GM19467 (cell line): ENCODE measurements at regions not wholly inside any gene's neighbourhood (a gene's known extent, or its start where the extent isn't known, plus 50 kb on each side); places are given as distances from the start of the nearest gene placed in this dataset.

ENCODE experiments used
- ATAC-seq: cut with Tn5 transposase; IDR thresholded peaks from one replicate; pipeline ENCODE4 v1.9.1; 2021; ENCODE audit warnings: mild to moderate bottlenecking, moderate library complexity; ENCODE audit not compliant: unreplicated experiment

- no peak for ATAC-seq
These were observed 214.6 kb downstream of the PRL start for GRCh38 chr6:22082218-22082617.

- ATAC-seq: no peak
These were observed 213.7 kb downstream of the PRL start for GRCh38 chr6:22083119-22083518.

GRCh38 chr6:22087960-22088706 lies 208.7 kb downstream of the PRL start:
- ATAC-seq: no peak

- no peak for ATAC-seq
These were observed 205.3 kb downstream of the PRL start for GRCh38 chr6:22091424-22091948.

- no peak for ATAC-seq
These were observed 201.0 kb downstream of the PRL start for GRCh38 chr6:22095836-22096235.

- no peak for ATAC-seq
These were observed 198.2 kb downstream of the PRL start for GRCh38 chr6:22098601-22099031.

- ATAC-seq: no peak
These were observed 197.6 kb downstream of the PRL start for GRCh38 chr6:22099231-22099630.

GRCh38 chr6:22099923-22100322 lies 196.9 kb downstream of the PRL start:
- no peak for ATAC-seq

GRCh38 chr6:22101163-22101562 lies 195.7 kb downstream of the PRL start:
- ATAC-seq: no peak

GRCh38 chr6:22102671-22103070 lies 194.2 kb downstream of the PRL start:
- peak; percentile 81 for ATAC-seq

- no peak for ATAC-seq
These were observed 190.4 kb downstream of the PRL start for GRCh38 chr6:22106451-22106850.

- ATAC-seq: no peak
These were observed 189.9 kb downstream of the PRL start for GRCh38 chr6:22106961-22107360.

- no peak for ATAC-seq
These were observed 188.6 kb downstream of the PRL start for GRCh38 chr6:22108199-22108598.

GRCh38 chr6:22110061-22110460 lies 186.8 kb downstream of the PRL start:
- ATAC-seq: no peak

- ATAC-seq: no peak
These were observed 184.4 kb downstream of the PRL start for GRCh38 chr6:22112461-22112860.

- no peak for ATAC-seq
These were observed 183.6 kb downstream of the PRL start for GRCh38 chr6:22113026-22113766.

GRCh38 chr6:22115559-22115958 lies 181.3 kb downstream of the PRL start:
- ATAC-seq: no peak

- ATAC-seq: no peak
These were observed 179.2 kb downstream of the PRL start for GRCh38 chr6:22117631-22118030.

GRCh38 chr6:22119500-22119899 lies 177.3 kb downstream of the PRL start:
- ATAC-seq: no peak

GRCh38 chr6:22124756-22125155 lies 172.1 kb downstream of the PRL start:
- no peak for ATAC-seq

- no peak for ATAC-seq
These were observed 169.9 kb downstream of the PRL start for GRCh38 chr6:22126910-22127309.

GRCh38 chr6:22129751-22130150 lies 167.1 kb downstream of the PRL start:
- ATAC-seq: no peak
